Gastroesophageal sphincter (tissue), 3 donors: ENCODE measurements at regions not wholly inside any gene's neighbourhood (a gene's known extent, or its start where the extent isn't known, plus 50 kb on each side); places are given as distances from the start of the nearest gene placed in this dataset.

ENCODE experiments used
- CTCF ChIP-seq, 4 experiments: fragments of 200-600 bp in 2 of 4; fragments of 450-650 bp in 2 of 4; sonication (generic) in 1 of 4; IDR thresholded peaks; one replicate each; pipeline ENCODE4 v1.5.1; 2017 to 2019; ENCODE audit warnings: antibody characterized with exemption in 4 of 4, mild to moderate bottlenecking in 2 of 4, moderate library complexity in 2 of 4
- EP300 ChIP-seq: sonication (generic); formaldehyde crosslinking; IDR thresholded peaks from one replicate; pipeline ENCODE4 v1.6.1; 2017; ENCODE audit warnings: antibody characterized with exemption, mild to moderate bottlenecking
- POLR2A ChIP-seq, 2 donors: fragments of 450-650 bp; IDR thresholded peaks; one replicate each; pipeline ENCODE4 v1.6.1; 2017; ENCODE audit warnings: antibody characterized with exemption in 2 of 2, mild to moderate bottlenecking in 2 of 2, moderate library complexity in 1 of 2
- POLR2AphosphoS5 ChIP-seq: sonication (generic); formaldehyde crosslinking; IDR thresholded peaks from one replicate; pipeline ENCODE4 v1.6.1; 2017; ENCODE audit warnings: antibody characterized with exemption

DNA sequence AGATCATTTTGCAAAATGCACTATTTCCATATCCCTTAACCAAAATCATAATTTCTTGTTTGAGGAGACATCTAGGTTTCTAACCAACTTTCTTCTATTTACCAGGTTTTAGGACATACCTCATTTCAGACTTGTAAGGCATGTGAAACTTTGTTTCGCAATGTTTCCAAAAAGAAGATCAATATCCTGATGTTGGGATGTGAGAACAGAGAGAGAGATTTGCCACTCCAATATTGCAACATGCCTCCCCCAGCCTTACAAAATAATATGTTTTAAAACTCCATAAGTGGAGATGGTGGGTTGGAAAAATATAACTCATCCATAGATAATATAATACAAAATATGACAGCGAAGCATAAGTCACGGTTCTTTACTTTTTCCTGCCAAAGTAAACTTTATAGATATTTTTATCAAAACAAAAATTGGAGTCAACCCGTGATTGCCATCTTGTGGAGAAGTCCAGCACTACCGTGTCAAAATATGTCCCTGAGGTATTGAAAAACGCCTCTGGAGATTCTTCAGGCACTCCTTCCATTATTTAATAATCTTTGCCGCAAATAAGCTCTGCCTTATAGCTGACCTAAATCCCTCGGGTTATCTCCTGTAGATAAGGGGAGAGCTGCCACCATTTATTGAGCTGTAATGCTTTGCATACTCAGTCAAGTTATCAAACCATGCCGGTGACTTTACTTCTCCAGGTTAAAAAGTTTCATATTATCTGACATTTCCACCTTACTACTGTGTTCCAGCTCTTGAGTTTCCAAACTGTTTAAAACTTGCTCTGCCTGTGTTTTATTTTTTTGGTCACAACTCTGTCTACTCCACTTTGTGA lies 534.2 kb downstream of the HACE1 start:
- TF ChIP-seq CTCF (IDR thresholded peaks at IDR 0.05) (peak in 3 of 4 experiments; percentile 15 to 51 (median 41)), POLR2A (IDR thresholded peaks at IDR 0.05) (no peak), EP300 (no peak), POLR2AphosphoS5 (no peak)
